DMS79 treated with DMSO at 0.1 percent for 48 hours (cell line): ENCODE measurements at regions not wholly inside any gene's neighbourhood (a gene's known extent, or its start where the extent isn't known, plus 50 kb on each side); places are given as distances from the start of the nearest gene placed in this dataset.
A peak's percentile ranks its signal among the peaks of the same experiment; 100 is the strongest.
"Not testable (repeated sequence)": the region's sequence is repeated elsewhere in the genome, so short reads cannot be mapped to it uniquely, and the experiment has no call there.

Source experiments
- DNase-seq: peaks from one replicate; lab custom pipeline; 2025; lab: John Stamatoyannopoulos, UW

DNA sequence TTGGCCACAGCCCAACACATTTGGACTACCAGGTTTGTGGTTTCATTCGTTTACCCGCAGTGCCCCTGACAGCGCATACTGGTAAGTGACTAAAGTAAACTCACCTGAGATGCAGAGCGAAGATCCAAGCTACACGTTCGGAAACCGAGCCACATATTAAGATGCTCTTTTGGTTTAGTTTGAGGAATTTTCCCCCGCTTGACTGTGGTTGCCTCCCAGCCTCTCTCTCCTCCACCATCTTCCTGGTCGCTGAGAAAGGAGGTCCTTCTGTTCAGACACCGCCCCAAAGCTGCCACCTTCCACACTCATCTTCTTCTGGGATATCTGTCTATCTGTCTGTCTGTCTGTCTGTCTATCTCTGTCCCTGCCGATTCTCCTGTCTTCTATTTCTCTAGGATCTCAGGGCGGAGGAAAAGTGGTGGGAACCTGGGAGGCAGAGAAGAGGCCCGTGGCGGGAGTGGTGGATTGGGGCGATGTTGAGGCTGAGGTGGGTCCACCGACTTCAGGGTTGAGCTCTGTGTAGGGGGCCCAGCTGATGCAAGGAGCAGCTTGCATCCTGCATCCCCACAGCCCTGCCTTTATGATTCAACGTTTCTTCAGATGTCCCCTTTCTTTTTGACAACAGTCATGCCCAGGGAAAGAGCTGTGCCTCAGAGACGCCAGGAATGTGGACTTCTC is 196.9 kb upstream of the ZNF184 start:
- DNase-seq, result no peak

GRCh38 chr6:27669295-27669623 is 196.4 kb upstream of the ZNF184 start:
- DNase-seq, result peak; percentile 10

- peak; percentile 40 for DNase-seq
These were observed 195.8 kb upstream of the ZNF184 start for GRCh38 chr6:27668442-27669294.

DNA sequence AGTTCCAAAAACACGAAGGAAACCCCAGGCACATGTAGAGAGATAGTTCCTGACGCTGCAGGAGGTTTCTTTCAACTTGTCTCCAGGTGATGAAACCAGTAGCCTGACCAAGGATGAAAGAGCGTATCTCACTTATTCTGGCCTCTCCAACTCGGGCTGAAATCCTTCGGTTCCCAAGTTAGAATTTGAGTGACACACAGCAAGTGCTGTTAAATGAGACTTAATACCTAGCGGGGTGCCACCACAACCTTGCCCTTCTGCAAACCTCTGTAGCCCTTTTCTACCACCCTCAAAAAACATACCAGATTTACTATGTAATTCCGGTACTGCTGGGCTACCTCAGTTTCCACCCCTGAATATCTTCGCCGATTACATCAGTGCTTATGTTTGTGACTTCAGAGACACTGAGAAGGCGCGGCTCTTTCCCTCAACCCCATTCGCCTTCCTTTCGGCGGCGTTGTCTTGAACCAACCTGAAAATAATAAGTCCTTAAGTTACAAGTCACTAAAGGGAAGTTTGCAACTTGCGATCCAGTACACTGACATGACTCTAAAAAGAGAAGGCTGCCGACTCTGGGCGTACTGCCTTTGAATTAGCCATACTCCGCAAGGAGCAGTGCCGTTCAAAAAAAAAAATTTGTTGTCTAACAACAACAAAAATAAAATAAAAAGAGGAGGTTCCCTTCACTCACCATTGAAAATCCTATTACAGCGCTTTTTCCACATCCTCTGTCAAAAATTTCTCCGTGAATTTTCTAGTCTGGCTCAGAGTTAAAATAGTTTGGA is 194.9 kb upstream of the ZNF184 start:
- no peak for DNase-seq

- no peak for DNase-seq
These were observed 194.2 kb upstream of the ZNF184 start for GRCh38 chr6:27667016-27667656.

DNA sequence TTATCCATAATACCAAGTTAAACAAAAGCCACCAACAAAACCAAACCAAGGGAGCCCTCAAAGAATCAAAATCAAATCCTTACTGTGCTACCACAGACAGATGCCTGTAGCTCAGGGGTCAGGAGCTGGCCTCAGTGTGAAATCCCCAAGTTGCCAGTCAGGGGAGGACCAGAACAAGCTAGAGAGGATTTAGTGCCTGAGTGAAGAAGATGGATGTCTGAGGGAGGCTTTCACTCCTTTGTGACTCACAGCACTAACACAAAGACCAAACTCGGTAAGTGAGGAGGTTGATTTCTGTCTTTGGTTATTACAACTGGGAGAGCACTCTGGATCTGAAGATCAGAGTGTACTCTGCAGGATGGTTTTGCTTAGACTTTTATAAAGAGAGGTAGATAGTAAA is 189.9 kb upstream of the ZNF184 start:
- no peak for DNase-seq

- DNase-seq, result not testable (repeated sequence)
These were observed 189.3 kb upstream of the ZNF184 start for GRCh38 chr6:27662212-27662611.

GRCh38 chr6:27653143-27653825 is 180.4 kb upstream of the ZNF184 start:
- not testable (repeated sequence) for DNase-seq

DNA sequence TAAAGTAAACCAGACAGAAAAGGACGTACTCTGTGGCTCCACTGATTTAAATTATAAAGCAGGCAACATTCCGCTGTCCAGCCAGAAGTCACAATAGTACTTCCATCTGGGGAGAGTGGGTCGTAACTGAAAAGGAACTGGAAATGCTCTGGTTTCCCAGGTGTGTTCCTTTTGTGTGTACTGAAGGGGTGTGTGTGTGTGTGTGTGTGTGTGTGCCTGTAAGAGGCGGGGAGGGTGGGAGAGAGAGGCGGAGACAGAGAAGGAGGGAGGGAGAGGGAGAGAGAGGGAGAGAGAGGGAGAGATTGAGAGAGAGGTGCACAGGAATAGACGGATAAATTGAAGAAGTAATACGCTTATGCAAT is 178.4 kb upstream of the ZNF184 start:
- DNase-seq, result no peak

- DNase-seq, result no peak
These were observed 177.9 kb upstream of the ZNF184 start for GRCh38 chr6:27650620-27651370.

- DNase-seq, result no peak
These were observed 171.6 kb upstream of the ZNF184 start for GRCh38 chr6:27644528-27644927.

GRCh38 chr6:27642744-27643456 is 170.0 kb upstream of the ZNF184 start:
- DNase-seq, result no peak

DNA sequence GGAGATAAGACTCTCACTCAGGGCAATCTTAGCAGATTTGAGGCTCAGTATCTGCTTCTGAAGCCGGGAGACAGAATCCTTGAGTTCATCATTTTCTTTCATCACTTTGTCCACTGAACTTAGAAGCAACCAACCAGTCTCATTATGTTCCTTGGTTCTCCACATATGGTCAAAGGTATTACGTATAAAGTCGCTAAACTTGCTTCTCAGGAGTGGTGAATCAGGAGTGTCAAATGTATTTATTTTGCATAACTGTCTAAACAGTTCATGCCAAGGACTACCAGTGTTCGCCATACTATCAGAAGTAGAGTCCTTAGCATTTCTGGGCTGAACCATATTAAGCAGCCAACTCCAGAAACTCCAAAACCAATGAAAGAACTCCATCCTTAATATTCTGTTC is 163.0 kb upstream of the ZNF184 start:
- not testable (repeated sequence) for DNase-seq

DNA sequence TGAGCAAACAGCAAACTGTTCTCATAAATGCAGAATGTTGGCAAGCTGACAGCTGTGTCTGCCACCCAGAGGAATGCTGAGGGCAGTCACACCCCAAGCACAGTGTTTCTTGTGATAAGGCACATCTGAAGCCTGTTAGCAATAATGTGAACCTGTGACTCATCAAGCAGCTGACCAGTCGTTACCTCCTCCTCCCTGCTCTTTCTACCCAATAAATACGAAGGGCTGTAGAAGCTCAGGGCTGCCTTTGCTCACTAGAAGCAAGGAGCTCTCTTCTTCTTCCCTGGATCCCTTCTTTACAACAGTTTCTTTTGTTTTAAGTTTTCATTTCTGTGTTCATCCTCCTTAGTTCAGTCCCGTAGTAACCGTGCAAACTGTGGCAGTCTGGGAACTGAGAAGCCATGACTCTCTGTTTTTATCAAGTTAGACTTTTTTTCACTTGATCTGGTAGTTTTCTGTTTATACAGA is 160.3 kb upstream of the ZNF184 start:
- DNase-seq, result not testable (repeated sequence)

DNA sequence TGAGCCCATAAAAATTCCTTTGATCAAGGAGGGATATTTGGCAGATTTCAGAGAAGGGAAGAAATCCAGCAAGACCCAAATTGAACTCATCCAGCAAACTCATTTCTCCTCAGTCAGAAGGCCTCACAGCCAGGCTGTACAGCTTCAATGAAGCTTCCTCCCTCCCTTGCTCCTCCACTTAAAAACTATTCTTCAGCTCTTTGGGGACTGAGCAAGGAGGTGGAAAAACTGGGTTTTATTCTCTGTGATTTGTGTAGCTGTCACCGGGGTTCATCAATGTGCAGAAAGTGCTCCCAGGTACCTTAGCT is 158.7 kb upstream of the ZNF184 start:
- DNase-seq, result no peak

- no peak for DNase-seq
These were observed 158.1 kb upstream of the ZNF184 start for GRCh38 chr6:27630727-27631608.

- no peak for DNase-seq
These were observed 151.9 kb upstream of the ZNF184 start for GRCh38 chr6:27624694-27625262.

DNA sequence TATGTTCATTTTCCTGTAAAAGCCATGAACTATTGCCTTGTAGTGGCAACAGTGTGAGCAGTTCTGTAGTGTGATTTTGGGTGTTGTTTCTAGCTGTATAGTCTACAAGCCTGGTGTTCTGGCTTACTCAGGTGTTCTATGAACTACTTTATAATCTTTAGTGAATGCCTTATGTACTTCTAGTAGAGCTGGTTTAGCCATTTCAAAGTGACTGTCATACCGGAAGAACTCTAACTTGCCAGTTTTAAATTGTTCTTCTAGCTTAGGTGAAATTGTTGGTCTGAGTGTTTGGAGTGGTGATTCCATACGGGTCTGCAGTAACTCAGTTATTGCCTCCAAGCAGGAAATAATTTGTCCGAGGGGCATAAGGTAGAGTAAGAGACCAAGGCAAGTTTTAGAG is 150.2 kb upstream of the ZNF184 start:
- no peak for DNase-seq

DNA sequence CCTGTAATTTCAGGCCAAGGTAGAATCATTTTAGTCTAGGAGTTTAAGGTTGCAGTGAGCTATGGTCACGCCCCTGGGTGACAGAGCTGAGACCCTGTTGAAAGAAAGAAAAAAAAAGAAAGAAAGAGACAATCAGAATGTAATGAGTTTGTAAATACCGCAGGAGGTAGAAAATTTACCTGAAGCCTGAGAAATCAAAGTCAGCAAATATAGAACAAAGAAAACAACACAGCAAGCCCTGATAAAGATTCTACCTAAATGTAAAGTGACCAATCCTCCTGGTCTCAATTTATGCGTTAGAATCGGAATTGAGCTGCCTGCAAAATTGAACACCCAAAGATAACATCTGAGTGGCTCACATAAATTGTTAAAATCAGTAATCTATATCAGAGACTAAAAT is 146.5 kb upstream of the ZNF184 start:
- no peak for DNase-seq
